ENCODE measurements at regions not wholly inside any gene's neighbourhood (a gene's known extent, or its start where the extent isn't known, plus 50 kb on each side); places are given as distances from the start of the nearest gene placed in this dataset.

- Histone ChIP-seq H3K36me3 (ENCODE audit: low read depth) (no peaks in the 10 kb centered on the region), H3K27ac (ENCODE audit: poor library complexity, severe bottlenecking) (no peak overlapping the region), H3K27me3 (ENCODE audit: insufficient read depth, poor library complexity, severe bottlenecking) (no peaks in the 10 kb centered on the region), H3K4me1 (ENCODE audit: insufficient read depth, poor library complexity, severe bottlenecking) (no peaks in the 10 kb centered on the region), H3K9me3 (ENCODE audit: severe bottlenecking) (no peaks in the 10 kb centered on the region), H3K4me3 (ENCODE audit: severe bottlenecking) (no peak overlapping the region)
- ATAC-seq (ENCODE audit: low read depth) (no peak), DNase-seq (ENCODE audit: low spot score) (no peak)
- no peak for TF ChIP-seq CTCF (IDR thresholded peaks at IDR 0.05; ENCODE audit: poor library complexity, severe bottlenecking)
Observed at GRCh38 chr3:19811689-19812088, 122.3 kb downstream of the EFHB start.

- DNase-seq (ENCODE audit: low spot score): no peak
- Histone ChIP-seq H3K4me3 (ENCODE audit: severe bottlenecking) (no peak overlapping the region), H3K36me3 (ENCODE audit: low read depth) (no peaks in the 10 kb centered on the region), H3K27ac (ENCODE audit: poor library complexity, severe bottlenecking) (no peak overlapping the region), H3K4me1 (ENCODE audit: insufficient read depth, poor library complexity, severe bottlenecking) (no peaks in the 10 kb centered on the region), H3K27me3 (ENCODE audit: insufficient read depth, poor library complexity, severe bottlenecking) (no peaks in the 10 kb centered on the region), H3K9me3 (ENCODE audit: severe bottlenecking) (no peaks in the 10 kb centered on the region)
- TF ChIP-seq CTCF (IDR thresholded peaks at IDR 0.05; ENCODE audit: poor library complexity, severe bottlenecking): no peak
- ATAC-seq (ENCODE audit: low read depth): no peak
Observed at GRCh38 chr3:19808834-19809233, 125.2 kb downstream of the EFHB start.

GRCh38 chr3:19799887-19800286, 134.1 kb downstream of the EFHB start:
- H3K4me1 ChIP-seq (ENCODE audit: insufficient read depth, poor library complexity, severe bottlenecking): no peaks in the 10 kb centered on the region
- H3K27me3 ChIP-seq (ENCODE audit: insufficient read depth, poor library complexity, severe bottlenecking): no peaks in the 10 kb centered on the region
- H3K27ac ChIP-seq (ENCODE audit: poor library complexity, severe bottlenecking): no peak overlapping the region
- TF ChIP-seq CTCF (IDR thresholded peaks at IDR 0.05; ENCODE audit: poor library complexity, severe bottlenecking): no peak
- H3K36me3 ChIP-seq (ENCODE audit: low read depth): no peaks in the 10 kb centered on the region
- no peak overlapping the region for H3K4me3 ChIP-seq (ENCODE audit: severe bottlenecking)
- ATAC-seq (ENCODE audit: low read depth) (no peak), DNase-seq (ENCODE audit: low spot score) (no peak)
- H3K9me3 ChIP-seq (ENCODE audit: severe bottlenecking): peaks cover 2% of the 10 kb centered on the region

- no peak for TF ChIP-seq CTCF (IDR thresholded peaks at IDR 0.05; ENCODE audit: poor library complexity, severe bottlenecking)
- Histone ChIP-seq H3K36me3 (ENCODE audit: low read depth) (no peaks in the 10 kb centered on the region), H3K9me3 (ENCODE audit: severe bottlenecking) (peaks cover 2% of the 10 kb centered on the region), H3K4me1 (ENCODE audit: insufficient read depth, poor library complexity, severe bottlenecking) (no peaks in the 10 kb centered on the region), H3K27me3 (ENCODE audit: insufficient read depth, poor library complexity, severe bottlenecking) (no peaks in the 10 kb centered on the region), H3K27ac (ENCODE audit: poor library complexity, severe bottlenecking) (no peak overlapping the region), H3K4me3 (ENCODE audit: severe bottlenecking) (no peak overlapping the region)
- no peak for ATAC-seq (ENCODE audit: low read depth)
- DNase-seq (ENCODE audit: low spot score): no peak
Observed at GRCh38 chr3:19799115-19799514, 134.9 kb downstream of the EFHB start.

- no peaks in the 10 kb centered on the region for H3K4me1 ChIP-seq (ENCODE audit: insufficient read depth, poor library complexity, severe bottlenecking)
- ATAC-seq (ENCODE audit: low read depth) (no peak), DNase-seq (ENCODE audit: low spot score) (no peak)
- no peak overlapping the region for H3K27ac ChIP-seq (ENCODE audit: poor library complexity, severe bottlenecking)
- H3K36me3 ChIP-seq (ENCODE audit: low read depth): no peaks in the 10 kb centered on the region
- peaks cover 2% of the 10 kb centered on the region for H3K9me3 ChIP-seq (ENCODE audit: severe bottlenecking)
- H3K27me3 ChIP-seq (ENCODE audit: insufficient read depth, poor library complexity, severe bottlenecking): no peaks in the 10 kb centered on the region
- no peak overlapping the region for H3K4me3 ChIP-seq (ENCODE audit: severe bottlenecking)
- TF ChIP-seq CTCF (IDR thresholded peaks at IDR 0.05; ENCODE audit: poor library complexity, severe bottlenecking): no peak
Observed at GRCh38 chr3:19798324-19798723, 135.7 kb downstream of the EFHB start.
